HG02884 (cell line): ENCODE measurements at regions not wholly inside any gene's neighbourhood (a gene's known extent, or its start where the extent isn't known, plus 50 kb on each side); places are given as distances from the start of the nearest gene placed in this dataset.
"Not testable (repeated sequence)": the region's sequence is repeated elsewhere in the genome, so short reads cannot be mapped to it uniquely, and the experiment has no call there.

Source experiments
- ATAC-seq: cut with Tn5 transposase; IDR thresholded peaks from one replicate; pipeline ENCODE4 v1.9.1; 2021; ENCODE audit warnings: mild to moderate bottlenecking, moderate library complexity; ENCODE audit not compliant: unreplicated experiment

GRCh38 chr2:198270157-198270556 lies 465.8 kb downstream of the PLCL1 start:
- ATAC-seq: not testable (repeated sequence)

GRCh38 chr2:198268519-198268918 lies 464.1 kb downstream of the PLCL1 start:
- no peak for ATAC-seq

GRCh38 chr2:198259496-198259895 lies 455.1 kb downstream of the PLCL1 start:
- ATAC-seq: no peak

GRCh38 chr2:198254536-198255090 lies 450.2 kb downstream of the PLCL1 start:
- no peak for ATAC-seq

- no peak for ATAC-seq
Observed at GRCh38 chr2:198253995-198254394, 449.6 kb downstream of the PLCL1 start.

GRCh38 chr2:198252472-198252871 lies 448.1 kb downstream of the PLCL1 start:
- no peak for ATAC-seq

- ATAC-seq: no peak
Observed at GRCh38 chr2:198242093-198242492, 437.7 kb downstream of the PLCL1 start.

GRCh38 chr2:198238429-198238828 lies 434.0 kb downstream of the PLCL1 start:
- ATAC-seq: no peak

GRCh38 chr2:198236338-198236737 lies 431.9 kb downstream of the PLCL1 start:
- ATAC-seq: no peak

GRCh38 chr2:198232281-198232680 lies 427.9 kb downstream of the PLCL1 start:
- no peak for ATAC-seq

- ATAC-seq: no peak
Observed at GRCh38 chr2:198231562-198231961, 427.2 kb downstream of the PLCL1 start.

- no peak for ATAC-seq
Observed at GRCh38 chr2:198220763-198221610, 416.6 kb downstream of the PLCL1 start.

- ATAC-seq: no peak
Observed at GRCh38 chr2:198219292-198219691, 414.9 kb downstream of the PLCL1 start.

- no peak for ATAC-seq
Observed at GRCh38 chr2:198214114-198214596, 409.8 kb downstream of the PLCL1 start.

- no peak for ATAC-seq
Observed at GRCh38 chr2:198213253-198213652, 408.9 kb downstream of the PLCL1 start.

GRCh38 chr2:198211706-198212105 lies 407.3 kb downstream of the PLCL1 start:
- ATAC-seq: no peak

- no peak for ATAC-seq
Observed at GRCh38 chr2:198203336-198204069, 399.1 kb downstream of the PLCL1 start.
